NCI-H1436 treated with DMSO at 0.1 percent for 48 hours (cell line): ENCODE measurements at regions not wholly inside any gene's neighbourhood (a gene's known extent, or its start where the extent isn't known, plus 50 kb on each side); places are given as distances from the start of the nearest gene placed in this dataset.
"Not testable (repeated sequence)": the region's sequence is repeated elsewhere in the genome, so short reads cannot be mapped to it uniquely, and the experiment has no call there.

Experiments used
- DNase-seq: peaks from one replicate; lab custom pipeline; 2025; lab: John Stamatoyannopoulos, UW

GRCh38 chr10:36765782-36766414 lies 359.5 kb upstream of the ANKRD30A start:
- DNase-seq = no peak

- DNase-seq = no peak
Measured at GRCh38 chr10:36764823-36765222, 360.6 kb upstream of the ANKRD30A start.

GRCh38 chr10:36761121-36761520 lies 364.3 kb upstream of the ANKRD30A start:
- no peak for DNase-seq

GRCh38 chr10:36759141-36759805 lies 366.1 kb upstream of the ANKRD30A start:
- no peak for DNase-seq

GRCh38 chr10:36748128-36748871 lies 377.1 kb upstream of the ANKRD30A start:
- DNase-seq = no peak

GRCh38 chr10:36739884-36740445 lies 385.4 kb upstream of the ANKRD30A start:
- DNase-seq = no peak

- DNase-seq = no peak
Measured at GRCh38 chr10:36738738-36739431, 386.5 kb upstream of the ANKRD30A start.

GRCh38 chr10:36736311-36736710 lies 389.1 kb upstream of the ANKRD30A start:
- peak; percentile 66 for DNase-seq

- DNase-seq = not testable (repeated sequence)
Measured at GRCh38 chr10:36734590-36734989, 390.8 kb upstream of the ANKRD30A start.

- no peak for DNase-seq
Measured at GRCh38 chr10:36730316-36730715, 395.1 kb upstream of the ANKRD30A start.

- DNase-seq = no peak
Measured at GRCh38 chr10:36728626-36729025, 396.8 kb upstream of the ANKRD30A start.

- DNase-seq = peak; percentile 70
Measured at GRCh38 chr10:36725581-36726520, 399.5 kb upstream of the ANKRD30A start.

GRCh38 chr10:36722777-36723176 lies 402.6 kb upstream of the ANKRD30A start:
- DNase-seq = no peak

- no peak for DNase-seq
Measured at GRCh38 chr10:36721871-36722270, 403.5 kb upstream of the ANKRD30A start.

- no peak for DNase-seq
Measured at GRCh38 chr10:36720895-36721294, 404.5 kb upstream of the ANKRD30A start.

- no peak for DNase-seq
Measured at GRCh38 chr10:36717118-36717517, 408.3 kb upstream of the ANKRD30A start.

GRCh38 chr10:36716291-36716690 lies 409.1 kb upstream of the ANKRD30A start:
- no peak for DNase-seq

GRCh38 chr10:36712695-36713094 lies 412.7 kb upstream of the ANKRD30A start:
- DNase-seq = no peak

- DNase-seq = no peak
Measured at GRCh38 chr10:36711361-36711760, 414.0 kb upstream of the ANKRD30A start.

GRCh38 chr10:36704124-36704523 lies 421.3 kb upstream of the ANKRD30A start:
- DNase-seq = no peak

GRCh38 chr10:36703179-36703578 lies 422.2 kb upstream of the ANKRD30A start:
- DNase-seq = no peak
